Kidney (tissue), 13 donors: ENCODE measurements at regions not wholly inside any gene's neighbourhood (a gene's known extent, or its start where the extent isn't known, plus 50 kb on each side); places are given as distances from the start of the nearest gene placed in this dataset.
A peak's percentile ranks its signal among the peaks of the same experiment; 100 is the strongest.

Source experiments
- DNase-seq, 5 donors: peaks; one replicate each; pipeline ENCODE4 v3.0.0-alpha.2; 2013 to 2020
- FAIRE-seq: peaks from 2 replicates; lab custom pipeline; 2012; peaks lifted over from hg19 to GRCh38; lab: Jason Lieb, UNC
- H3K27ac ChIP-seq, 2 donors: one replicate each; pipeline ENCODE4 v1.7.0; 2013; ENCODE audit warnings: low read depth in 2 of 2, low read length in 2 of 2, inconsistent platforms in 1 of 2
- H3K27me3 ChIP-seq: one replicate; pipeline ENCODE4 v1.7.1; 2013; ENCODE audit warnings: low read length, inconsistent platforms; ENCODE audit not compliant: control insufficient read depth, insufficient read depth
- H3K36me3 ChIP-seq, 3 donors: one replicate each; pipeline versions ENCODE4 v1.7.0 to v1.7.1; 2013; ENCODE audit warnings: low read length in 3 of 3, control low read depth in 1 of 3, inconsistent platforms in 1 of 3; ENCODE audit not compliant: insufficient read depth in 3 of 3, control insufficient read depth in 2 of 3
- H3K4me1 ChIP-seq, 3 donors: one replicate each; pipeline versions ENCODE4 v1.7.0 to v1.7.1; 2013; ENCODE audit warnings: low read length in 3 of 3, inconsistent platforms in 1 of 3, low read depth in 1 of 3; ENCODE audit not compliant: control insufficient read depth in 2 of 3, insufficient read depth in 2 of 3
- H3K4me3 ChIP-seq, 3 donors: one replicate each; pipeline versions ENCODE4 v1.7.0 to v1.8.1; 2013; ENCODE audit warnings: low read length in 3 of 3, control low read depth in 1 of 3, inconsistent platforms in 1 of 3
- H3K9ac ChIP-seq, 3 donors: one replicate each; pipeline versions ENCODE4 v1.7.0 to v1.7.1; 2013; ENCODE audit warnings: low read length in 3 of 3, control low read depth in 1 of 3, inconsistent platforms in 1 of 3
- H3K9me3 ChIP-seq, 3 donors: one replicate each; pipeline versions ENCODE4 v1.7.0 to v1.7.1; 2013; ENCODE audit warnings: low read length in 3 of 3, control low read depth in 1 of 3, inconsistent platforms in 1 of 3; ENCODE audit not compliant: control insufficient read depth in 2 of 3, insufficient read depth in 1 of 3
- intact Hi-C: fragments of 100-400 bp; cut with DNase I; formaldehyde crosslinking; loops from one replicate; pipeline ENCODE4 v1.11.1; 2022
- TF ChIP-seq, protein P1 (sequence below): IDR thresholded peaks from 3 replicates; pipeline ENCODE4 v1.5.1; 2012; ENCODE audit warnings: mild to moderate bottlenecking, moderate library complexity, borderline replicate concordance; ENCODE audit not compliant: insufficient read depth; ENCODE audit errors: extremely low read depth
- donor health status: control.
- donor health status: control.
- donor health status: control.
- donor health status: control.
- donor health status: control.
- donor health status: DM: yes; HTN: yes; CAD: no.
- donor health status: Normal renal cell carcinoma (clear cell type).

DNA sequence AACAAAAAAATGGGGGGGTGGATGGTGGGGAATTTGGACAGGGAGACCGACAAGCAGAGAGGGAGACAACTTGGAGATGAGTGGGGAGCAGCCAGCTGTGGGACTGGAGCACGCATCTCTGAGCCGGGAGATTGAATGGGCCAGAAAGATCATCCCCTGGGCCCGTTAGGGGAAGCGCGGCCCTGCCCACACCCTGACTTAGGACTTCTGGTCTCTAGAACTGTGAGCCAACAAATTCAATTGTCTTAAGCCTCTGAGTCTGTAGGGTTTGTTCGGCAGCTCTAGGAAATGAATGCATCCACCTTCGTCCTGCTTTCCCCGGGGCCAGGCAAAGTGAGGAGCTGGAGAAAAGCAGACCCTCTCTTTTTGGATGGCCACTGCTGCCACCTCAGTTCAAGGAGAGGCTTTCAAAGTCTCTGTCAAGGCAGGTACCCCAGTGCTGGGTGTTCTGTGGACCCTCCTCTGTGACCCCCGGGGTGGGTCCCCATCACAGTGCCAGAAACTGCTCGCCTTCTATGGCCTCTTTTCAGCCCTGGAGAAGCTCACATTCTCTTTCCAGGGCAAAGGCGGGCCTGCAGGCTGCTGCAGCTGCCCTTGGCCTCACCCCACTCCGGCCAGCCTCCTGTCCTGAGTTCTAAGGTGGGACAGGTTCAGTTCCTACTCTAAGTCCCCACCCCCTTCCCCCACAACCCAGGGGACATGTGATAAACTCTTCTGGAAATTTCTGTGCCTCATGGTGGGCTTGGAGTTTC lies 423.2 kb downstream of the RPS24 start:
- H3K36me3 ChIP-seq = no peaks in the 10 kb centered on the region
- no peaks in the 10 kb centered on the region for H3K4me1 ChIP-seq
- DNase-seq (no peak), FAIRE-seq (no peak)
- H3K9ac ChIP-seq = no peak overlapping the region
- H3K27ac ChIP-seq = no peak overlapping the region
- no peaks in the 10 kb centered on the region for H3K27me3 ChIP-seq
- H3K4me3 ChIP-seq = no peak overlapping the region
- intact Hi-C loops = no loop called here
- H3K9me3 ChIP-seq = no peaks in the 10 kb centered on the region
- TF ChIP-seq, protein P1, sequence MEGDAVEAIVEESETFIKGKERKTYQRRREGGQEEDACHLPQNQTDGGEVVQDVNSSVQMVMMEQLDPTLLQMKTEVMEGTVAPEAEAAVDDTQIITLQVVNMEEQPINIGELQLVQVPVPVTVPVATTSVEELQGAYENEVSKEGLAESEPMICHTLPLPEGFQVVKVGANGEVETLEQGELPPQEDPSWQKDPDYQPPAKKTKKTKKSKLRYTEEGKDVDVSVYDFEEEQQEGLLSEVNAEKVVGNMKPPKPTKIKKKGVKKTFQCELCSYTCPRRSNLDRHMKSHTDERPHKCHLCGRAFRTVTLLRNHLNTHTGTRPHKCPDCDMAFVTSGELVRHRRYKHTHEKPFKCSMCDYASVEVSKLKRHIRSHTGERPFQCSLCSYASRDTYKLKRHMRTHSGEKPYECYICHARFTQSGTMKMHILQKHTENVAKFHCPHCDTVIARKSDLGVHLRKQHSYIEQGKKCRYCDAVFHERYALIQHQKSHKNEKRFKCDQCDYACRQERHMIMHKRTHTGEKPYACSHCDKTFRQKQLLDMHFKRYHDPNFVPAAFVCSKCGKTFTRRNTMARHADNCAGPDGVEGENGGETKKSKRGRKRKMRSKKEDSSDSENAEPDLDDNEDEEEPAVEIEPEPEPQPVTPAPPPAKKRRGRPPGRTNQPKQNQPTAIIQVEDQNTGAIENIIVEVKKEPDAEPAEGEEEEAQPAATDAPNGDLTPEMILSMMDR = no peak

DNA sequence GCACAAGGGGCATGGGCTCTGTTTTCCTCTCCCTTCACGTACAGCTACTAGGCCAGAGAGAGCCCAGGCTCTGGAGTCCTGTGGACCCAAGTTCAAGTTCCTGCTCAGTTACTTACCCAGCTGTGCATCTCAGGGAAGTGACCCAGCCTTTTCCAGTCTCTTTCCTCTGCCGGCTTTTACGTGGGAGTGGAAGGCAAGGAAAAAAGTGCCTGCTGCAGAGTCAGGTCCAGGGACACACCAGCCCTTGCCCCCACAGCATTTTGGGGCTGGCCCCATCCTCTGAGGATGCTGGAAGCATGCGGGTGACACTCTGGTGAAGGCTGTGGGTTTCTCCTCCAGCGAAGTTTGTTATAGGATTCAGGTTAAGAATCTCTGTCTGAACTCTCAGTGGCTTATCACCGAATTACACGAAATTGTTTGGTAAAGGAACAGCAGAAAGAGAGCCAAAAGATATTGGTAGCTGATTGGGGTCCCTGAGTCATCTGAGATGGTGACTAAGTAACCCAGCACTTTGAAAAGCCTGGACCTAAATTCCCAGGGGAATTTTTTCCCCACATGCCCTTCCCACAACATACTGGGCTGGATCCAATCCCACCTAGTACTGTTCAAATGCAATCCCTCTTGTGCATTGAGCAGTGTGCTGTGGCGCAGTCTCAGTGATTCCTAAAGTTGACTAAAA lies 424.3 kb downstream of the RPS24 start:
- no peak for DNase-seq
- Histone ChIP-seq H3K27ac (no peak overlapping the region), H3K9ac (no peak overlapping the region), H3K36me3 (no peaks in the 10 kb centered on the region), H3K27me3 (no peaks in the 10 kb centered on the region), H3K9me3 (no peaks in the 10 kb centered on the region), H3K4me1 (no peaks in the 10 kb centered on the region), H3K4me3 (no peak overlapping the region)
- intact Hi-C loops = no loop called here
- TF ChIP-seq, protein P1 = no peak
- FAIRE-seq = no peak

DNA sequence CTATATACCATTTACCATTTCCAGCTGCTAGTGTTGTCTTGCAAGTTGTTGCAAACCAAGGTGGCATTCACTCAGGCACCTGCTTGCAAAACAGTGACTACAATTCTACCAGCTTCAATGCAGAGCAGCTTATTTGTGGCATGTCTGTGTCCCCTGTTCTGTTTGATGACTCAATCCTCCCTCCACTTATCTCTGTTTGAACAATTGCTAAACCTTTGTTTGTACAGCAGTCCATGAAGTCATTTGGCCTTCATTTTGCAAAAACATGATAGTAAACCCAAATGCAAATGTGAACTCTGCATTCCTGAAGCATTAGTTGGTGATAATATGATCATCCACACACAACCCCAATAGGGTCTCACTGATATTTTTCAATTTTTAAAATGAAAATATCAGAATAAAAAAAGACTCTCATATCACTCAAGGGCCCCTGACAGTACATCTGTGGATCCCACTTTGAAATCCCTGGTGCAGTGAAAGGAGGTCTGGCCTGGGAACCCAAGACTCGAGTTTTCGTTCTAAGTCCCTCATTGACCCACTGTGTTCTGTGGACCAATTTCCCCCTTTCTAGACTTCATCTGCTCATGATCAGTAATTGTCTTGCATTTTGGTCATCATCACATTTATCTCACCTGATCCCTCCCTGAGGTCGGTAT lies 425.4 kb downstream of the RPS24 start:
- Histone ChIP-seq H3K36me3 (no peaks in the 10 kb centered on the region), H3K9ac (no peak overlapping the region), H3K27me3 (no peaks in the 10 kb centered on the region), H3K4me3 (no peak overlapping the region), H3K9me3 (no peaks in the 10 kb centered on the region), H3K27ac (no peak overlapping the region), H3K4me1 (no peaks in the 10 kb centered on the region)
- TF ChIP-seq, protein P1 = no peak
- intact Hi-C loops = no loop called here
- FAIRE-seq (no peak), DNase-seq (peak in 1 of 5 donors; percentile 16)
